Mesenchymal stem cell (in vitro differentiated cells and primary cell): ENCODE measurements at regions not wholly inside any gene's neighbourhood (a gene's known extent, or its start where the extent isn't known, plus 50 kb on each side); places are given as distances from the start of the nearest gene placed in this dataset.

Source experiments
- DNase-seq: peaks from one replicate; pipeline ENCODE4 v3.0.0-alpha.2; 2013
- H2AFZ ChIP-seq: one replicate; pipeline ENCODE4 v1.6.1; 2013; ENCODE audit warnings: low read depth, mild to moderate bottlenecking, control low read depth, inconsistent platforms, low read length, moderate library complexity
- H2AK5ac ChIP-seq: 2 replicates; pipeline ENCODE4 v1.6.1; 2013; ENCODE audit warnings: low read length, moderate library complexity, mild to moderate bottlenecking, inconsistent platforms; ENCODE audit not compliant: severe bottlenecking
- H2BK120ac ChIP-seq: one replicate; pipeline ENCODE4 v1.6.1; 2013; ENCODE audit warnings: low read depth, mild to moderate bottlenecking, inconsistent platforms, low read length, moderate library complexity
- H2BK12ac ChIP-seq, 2 experiments: one replicate each; pipeline ENCODE4 v1.6.1; 2013; ENCODE audit warnings: inconsistent platforms in 2 of 2, low read length in 2 of 2, mild to moderate bottlenecking in 2 of 2, moderate library complexity in 2 of 2, control low read depth in 1 of 2
- H2BK15ac ChIP-seq: one replicate; pipeline ENCODE4 v1.6.1; 2013; ENCODE audit warnings: mild to moderate bottlenecking, low read depth, inconsistent platforms; ENCODE audit not compliant: poor library complexity, severe bottlenecking
- H2BK5ac ChIP-seq: 2 replicates; pipeline ENCODE4 v1.6.1; 2013; ENCODE audit warnings: low read depth, mild to moderate bottlenecking, low read length, control low read depth, inconsistent platforms; ENCODE audit not compliant: poor library complexity, severe bottlenecking
- H3K14ac ChIP-seq, 2 experiments: one replicate each; pipeline ENCODE4 v1.6.1; 2013; ENCODE audit warnings: inconsistent platforms in 2 of 2, low read length in 2 of 2, control low read depth in 1 of 2, mild to moderate bottlenecking in 1 of 2, moderate library complexity in 1 of 2
- H3K18ac ChIP-seq, 2 experiments: one replicate each; pipeline ENCODE4 v1.6.1; 2013; ENCODE audit warnings: inconsistent platforms in 2 of 2, low read length in 2 of 2, control low read depth in 1 of 2, low read depth in 1 of 2, mild to moderate bottlenecking in 1 of 2
- H3K23ac ChIP-seq, 2 experiments: one replicate each; pipeline ENCODE4 v1.6.1; 2013; ENCODE audit warnings: inconsistent platforms in 2 of 2, low read length in 2 of 2, mild to moderate bottlenecking in 2 of 2, moderate library complexity in 2 of 2, control low read depth in 1 of 2
- H3K27ac ChIP-seq: 2 replicates; pipeline ENCODE4 v1.5.1; 2013; ENCODE audit warnings: mild to moderate bottlenecking, moderate library complexity, low read length, control low read depth, inconsistent platforms; ENCODE audit not compliant: poor library complexity, severe bottlenecking
- H3K27me3 ChIP-seq, 2 experiments: 2 replicates each; pipeline versions ENCODE4 v1.6.1 to v1.7.0; 2013; ENCODE audit warnings: low read length in 2 of 2, mild to moderate bottlenecking in 2 of 2, moderate library complexity in 2 of 2, control low read depth in 1 of 2, inconsistent platforms in 1 of 2; ENCODE audit not compliant: control insufficient read depth in 1 of 2, insufficient read depth in 1 of 2
- H3K36me3 ChIP-seq, 2 experiments: 2 replicates each; pipeline versions ENCODE4 v1.6.1 to v1.7.0; 2013; ENCODE audit warnings: low read length in 2 of 2, control low read depth in 1 of 2, inconsistent platforms in 1 of 2, low read depth in 1 of 2, mild to moderate bottlenecking in 1 of 2; ENCODE audit not compliant: insufficient read depth in 2 of 2, control insufficient read depth in 1 of 2
- H3K4ac ChIP-seq, 2 experiments: one replicate each; pipeline ENCODE4 v1.6.1; 2013; ENCODE audit warnings: inconsistent platforms in 2 of 2, low read length in 2 of 2, mild to moderate bottlenecking in 2 of 2, moderate library complexity in 2 of 2, control low read depth in 1 of 2, low read depth in 1 of 2
- H3K4me1 ChIP-seq: 2 replicates; pipeline ENCODE4 v1.6.1; 2013; ENCODE audit warnings: low read depth, low read length, control low read depth; ENCODE audit not compliant: control insufficient read depth, insufficient read depth
- H3K4me2 ChIP-seq: 2 replicates; pipeline ENCODE4 v1.6.1; 2013; ENCODE audit warnings: low read length, mild to moderate bottlenecking, inconsistent platforms; ENCODE audit not compliant: poor library complexity, severe bottlenecking
- H3K4me3 ChIP-seq, 2 experiments: 2 replicates each; pipeline versions ENCODE4 v1.5.1 to v1.7.0; 2013; ENCODE audit warnings: low read length in 2 of 2, mild to moderate bottlenecking in 2 of 2, control low read depth in 1 of 2, low read depth in 1 of 2; ENCODE audit not compliant: insufficient read depth in 1 of 2
- H3K79me1 ChIP-seq: replicated peaks from 2 replicates; pipeline ENCODE4 v1.6.1; 2013; ENCODE audit warnings: mild to moderate bottlenecking, control low read depth, low read length, inconsistent platforms; ENCODE audit not compliant: poor library complexity, severe bottlenecking
- H3K9ac ChIP-seq: 2 replicates; pipeline ENCODE4 v1.7.0; 2013; ENCODE audit warnings: mild to moderate bottlenecking, low read length, moderate library complexity
- H3K9me3 ChIP-seq: 2 replicates; pipeline ENCODE4 v1.7.0; 2013; ENCODE audit warnings: mild to moderate bottlenecking, low read length; ENCODE audit not compliant: control insufficient read depth
- H4K8ac ChIP-seq: one replicate; pipeline ENCODE4 v1.6.1; 2013; ENCODE audit warnings: inconsistent platforms, mild to moderate bottlenecking, low read length, moderate library complexity
- H4K91ac ChIP-seq: one replicate; pipeline ENCODE4 v1.6.1; 2013; ENCODE audit warnings: mild to moderate bottlenecking, low read length, inconsistent platforms
- WGBS: methylation state at CpG from one replicate; pipeline ENCODE4 v1.1.7; 2013; ENCODE audit warnings: mixed read lengths; 5-methylcytosine and 5-hydroxymethylcytosine counted together

GRCh38 chr16:63315229-63315628 lies 1279.0 kb upstream of the CDH8 start:
- H4K91ac ChIP-seq, result no peak overlapping the region
- H3K79me1 ChIP-seq, result no peaks in the 10 kb centered on the region
- H2BK120ac ChIP-seq, result no peak overlapping the region
- H4K8ac ChIP-seq, result no peak overlapping the region
- H2BK15ac ChIP-seq, result no peak overlapping the region
- H3K9me3 ChIP-seq, result no peaks in the 10 kb centered on the region
- no peak overlapping the region for H3K14ac ChIP-seq
- H3K23ac ChIP-seq, result no peak overlapping the region
- no peak overlapping the region for H2BK12ac ChIP-seq
- H3K36me3 ChIP-seq, result no peaks in the 10 kb centered on the region
- DNase-seq, result peak; percentile 61
- H2AFZ ChIP-seq, result no peak overlapping the region
- no peak overlapping the region for H3K4ac ChIP-seq
- no peaks in the 10 kb centered on the region for H3K27me3 ChIP-seq
- H3K4me2 ChIP-seq, result no peak overlapping the region
- H3K18ac ChIP-seq, result no peak overlapping the region
- no peak overlapping the region for H3K4me3 ChIP-seq
- no peaks in the 10 kb centered on the region for H3K4me1 ChIP-seq
- WGBS, result 17% methylated on average over 1 of the region's 1 CpG
- no peak overlapping the region for H2AK5ac ChIP-seq
- no peak overlapping the region for H3K9ac ChIP-seq
- no peak overlapping the region for H2BK5ac ChIP-seq
- H3K27ac ChIP-seq, result no peak overlapping the region

- Histone ChIP-seq H3K79me1 (no peaks in the 10 kb centered on the region), H2BK12ac (no peak overlapping the region), H2BK120ac (no peak overlapping the region), H3K4me1 (no peaks in the 10 kb centered on the region), H3K27me3 (no peaks in the 10 kb centered on the region), H3K4ac (no peak overlapping the region), H3K9me3 (no peaks in the 10 kb centered on the region), H4K8ac (no peak overlapping the region), H3K18ac (no peak overlapping the region), H3K4me2 (no peak overlapping the region), H3K23ac (no peak overlapping the region), H4K91ac (no peak overlapping the region), H3K36me3 (no peaks in the 10 kb centered on the region), H2BK15ac (no peak overlapping the region), H2AFZ (no peak overlapping the region), H3K14ac (no peak overlapping the region), H3K4me3 (no peak overlapping the region), H3K9ac (no peak overlapping the region), H2AK5ac (no peak overlapping the region), H3K27ac (no peak overlapping the region), H2BK5ac (no peak overlapping the region)
- WGBS, result 29% methylated on average over 1 of the region's 1 CpG
- DNase-seq, result no peak
Measured at GRCh38 chr16:63312346-63312745, 1276.1 kb upstream of the CDH8 start.

GRCh38 chr16:63311313-63311712 lies 1275.1 kb upstream of the CDH8 start:
- 84% methylated on average over 3 of the region's 3 CpGs for WGBS
- Histone ChIP-seq H3K23ac (no peak overlapping the region), H2BK5ac (no peak overlapping the region), H2AK5ac (no peak overlapping the region), H2BK12ac (no peak overlapping the region), H3K36me3 (no peaks in the 10 kb centered on the region), H3K18ac (no peak overlapping the region), H3K27me3 (no peaks in the 10 kb centered on the region), H4K91ac (no peak overlapping the region), H2BK15ac (no peak overlapping the region), H2BK120ac (no peak overlapping the region), H3K9ac (no peak overlapping the region), H3K79me1 (no peaks in the 10 kb centered on the region), H4K8ac (no peak overlapping the region), H3K27ac (no peak overlapping the region), H2AFZ (no peak overlapping the region), H3K4me3 (no peak overlapping the region), H3K4ac (no peak overlapping the region), H3K4me1 (no peaks in the 10 kb centered on the region), H3K9me3 (no peaks in the 10 kb centered on the region), H3K14ac (no peak overlapping the region), H3K4me2 (no peak overlapping the region)
- no peak for DNase-seq

GRCh38 chr16:63302811-63303210 lies 1266.6 kb upstream of the CDH8 start:
- no peak overlapping the region for H3K18ac ChIP-seq
- no peak overlapping the region for H3K4ac ChIP-seq

More at GRCh38 chr16:63302811-63303210, 1266.6 kb upstream of the CDH8 start:
- no peak for DNase-seq
- 36% methylated on average over 1 of the region's 2 CpGs for WGBS
- Histone ChIP-seq H3K4me3 (no peak overlapping the region), H4K8ac (no peak overlapping the region), H3K79me1 (no peaks in the 10 kb centered on the region), H2BK15ac (no peak overlapping the region), H3K9me3 (no peaks in the 10 kb centered on the region), H2BK5ac (no peak overlapping the region), H2AFZ (no peak overlapping the region), H2BK120ac (no peak overlapping the region), H3K14ac (no peak overlapping the region), H3K4me1 (no peaks in the 10 kb centered on the region), H3K36me3 (no peaks in the 10 kb centered on the region), H3K9ac (no peak overlapping the region), H4K91ac (no peak overlapping the region), H3K4me2 (no peak overlapping the region), H3K27me3 (no peaks in the 10 kb centered on the region), H3K23ac (no peak overlapping the region), H3K27ac (no peak overlapping the region), H2BK12ac (no peak overlapping the region), H2AK5ac (no peak overlapping the region)
